Stimulated activated CD4-positive, alpha-beta T cell treated with anti-CD3 and anti-CD28 coated beads, Interleukin-15, amount 100 ng/mL, for 24 hours (primary cell): ENCODE measurements at regions not wholly inside any gene's neighbourhood (a gene's known extent, or its start where the extent isn't known, plus 50 kb on each side); places are given as distances from the start of the nearest gene placed in this dataset.

Experiments used
- DNase-seq: peaks from one replicate; pipeline ENCODE4 v3.0.0-alpha.2; 2020

- no peak for DNase-seq
These were observed 60.2 kb downstream of the ADAMTS1 start for GRCh38 chr21:26784974-26785373.

- DNase-seq, result no peak
These were observed 61.6 kb downstream of the ADAMTS1 start for GRCh38 chr21:26783466-26784195.

GRCh38 chr21:26782747-26783146 lies 62.5 kb downstream of the ADAMTS1 start:
- no peak for DNase-seq

- DNase-seq, result no peak
These were observed 62.9 kb downstream of the ADAMTS1 start for GRCh38 chr21:26782331-26782730.

- no peak for DNase-seq
These were observed 63.9 kb downstream of the ADAMTS1 start for GRCh38 chr21:26781331-26781730.

- DNase-seq, result no peak
These were observed 68.0 kb downstream of the ADAMTS1 start for GRCh38 chr21:26777166-26777565.

GRCh38 chr21:26776310-26777021 lies 68.7 kb downstream of the ADAMTS1 start:
- DNase-seq, result no peak

GRCh38 chr21:26773058-26773457 lies 72.2 kb downstream of the ADAMTS1 start:
- no peak for DNase-seq

- no peak for DNase-seq
These were observed 75.5 kb downstream of the ADAMTS1 start for GRCh38 chr21:26769613-26770188.

GRCh38 chr21:26766826-26767325 lies 78.3 kb downstream of the ADAMTS1 start:
- no peak for DNase-seq

GRCh38 chr21:26761174-26761915 lies 83.9 kb downstream of the ADAMTS1 start:
- no peak for DNase-seq

GRCh38 chr21:26759731-26760130 lies 85.5 kb downstream of the ADAMTS1 start:
- DNase-seq, result no peak

- DNase-seq, result no peak
These were observed 86.9 kb downstream of the ADAMTS1 start for GRCh38 chr21:26758083-26758880.

- DNase-seq, result no peak
These were observed 88.6 kb downstream of the ADAMTS1 start for GRCh38 chr21:26756491-26757159.

- DNase-seq, result no peak
These were observed 90.4 kb downstream of the ADAMTS1 start for GRCh38 chr21:26754853-26755252.

- DNase-seq, result no peak
These were observed 91.4 kb downstream of the ADAMTS1 start for GRCh38 chr21:26753822-26754221.

GRCh38 chr21:26752849-26753248 lies 92.4 kb downstream of the ADAMTS1 start:
- DNase-seq, result no peak

GRCh38 chr21:26751305-26751704 lies 93.9 kb downstream of the ADAMTS1 start:
- no peak for DNase-seq

- DNase-seq, result no peak
These were observed 97.1 kb downstream of the ADAMTS1 start for GRCh38 chr21:26748066-26748465.

- no peak for DNase-seq
These were observed 98.0 kb downstream of the ADAMTS1 start for GRCh38 chr21:26747216-26747615.

- no peak for DNase-seq
These were observed 101.7 kb downstream of the ADAMTS1 start for GRCh38 chr21:26743524-26743923.

GRCh38 chr21:26739189-26739588 lies 106.0 kb downstream of the ADAMTS1 start:
- DNase-seq, result no peak
